Peyer's patch (tissue), 4 donors: ENCODE measurements at regions not wholly inside any gene's neighbourhood (a gene's known extent, or its start where the extent isn't known, plus 50 kb on each side); places are given as distances from the start of the nearest gene placed in this dataset.

Experiments
- POLR2A ChIP-seq, 2 donors: fragments of 450-650 bp; IDR thresholded peaks; one replicate each; pipeline ENCODE4 v1.5.1; 2017; ENCODE audit warnings: antibody characterized with exemption in 2 of 2, mild to moderate bottlenecking in 2 of 2, moderate library complexity in 2 of 2
- TF ChIP-seq, protein P1 (sequence below), 6 experiments: fragments of 450-650 bp in 4 of 6; fragments of 200-600 bp in 2 of 6; sonication (generic) in 1 of 6; IDR thresholded peaks; one replicate each; pipeline ENCODE4 v1.5.1; 2017 to 2019; ENCODE audit warnings: antibody characterized with exemption in 6 of 6, mild to moderate bottlenecking in 3 of 6, moderate library complexity in 1 of 6

DNA sequence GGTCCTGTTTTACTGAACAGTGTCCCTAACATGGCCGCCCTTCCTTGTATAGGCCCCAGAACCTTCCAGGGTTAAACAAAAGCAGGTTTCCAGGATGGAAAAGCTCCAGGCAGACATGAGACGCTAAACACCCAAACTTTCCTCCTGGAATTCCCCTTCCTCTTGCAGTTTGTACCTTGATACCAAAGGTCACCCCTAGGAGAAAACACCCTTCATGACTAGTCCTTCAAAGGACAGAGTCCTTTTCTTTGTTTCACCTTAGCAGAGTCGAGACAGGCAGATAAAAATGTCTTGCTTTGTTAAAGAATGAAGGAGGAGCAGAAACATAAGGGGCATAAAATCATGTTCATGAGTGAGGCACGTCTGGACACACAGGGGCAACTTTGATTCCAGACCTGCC, 247.5 kb downstream of the BCOR start:
- TF ChIP-seq, protein P1, sequence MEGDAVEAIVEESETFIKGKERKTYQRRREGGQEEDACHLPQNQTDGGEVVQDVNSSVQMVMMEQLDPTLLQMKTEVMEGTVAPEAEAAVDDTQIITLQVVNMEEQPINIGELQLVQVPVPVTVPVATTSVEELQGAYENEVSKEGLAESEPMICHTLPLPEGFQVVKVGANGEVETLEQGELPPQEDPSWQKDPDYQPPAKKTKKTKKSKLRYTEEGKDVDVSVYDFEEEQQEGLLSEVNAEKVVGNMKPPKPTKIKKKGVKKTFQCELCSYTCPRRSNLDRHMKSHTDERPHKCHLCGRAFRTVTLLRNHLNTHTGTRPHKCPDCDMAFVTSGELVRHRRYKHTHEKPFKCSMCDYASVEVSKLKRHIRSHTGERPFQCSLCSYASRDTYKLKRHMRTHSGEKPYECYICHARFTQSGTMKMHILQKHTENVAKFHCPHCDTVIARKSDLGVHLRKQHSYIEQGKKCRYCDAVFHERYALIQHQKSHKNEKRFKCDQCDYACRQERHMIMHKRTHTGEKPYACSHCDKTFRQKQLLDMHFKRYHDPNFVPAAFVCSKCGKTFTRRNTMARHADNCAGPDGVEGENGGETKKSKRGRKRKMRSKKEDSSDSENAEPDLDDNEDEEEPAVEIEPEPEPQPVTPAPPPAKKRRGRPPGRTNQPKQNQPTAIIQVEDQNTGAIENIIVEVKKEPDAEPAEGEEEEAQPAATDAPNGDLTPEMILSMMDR (IDR thresholded peaks at IDR 0.05), result peak in 2 of 6 experiments; percentile 16
- TF ChIP-seq POLR2A (IDR thresholded peaks at IDR 0.05), result no peak
